Astrocyte (in vitro differentiated cells and primary cell): ENCODE measurements at regions not wholly inside any gene's neighbourhood (a gene's known extent, or its start where the extent isn't known, plus 50 kb on each side); places are given as distances from the start of the nearest gene placed in this dataset.

Experiments used
- CTCF ChIP-seq: IDR thresholded peaks from 2 replicates; pipeline ENCODE4 v1.5.1; 2011; ENCODE audit warnings: low read depth, mild to moderate bottlenecking, inconsistent platforms, low read length, moderate library complexity; ENCODE audit not compliant: insufficient read depth
- EZH2 ChIP-seq: IDR thresholded peaks from 2 replicates; pipeline ENCODE4 v1.6.1; 2012; ENCODE audit warnings: mild to moderate bottlenecking, low read length, inconsistent platforms; ENCODE audit not compliant: insufficient read depth

DNA sequence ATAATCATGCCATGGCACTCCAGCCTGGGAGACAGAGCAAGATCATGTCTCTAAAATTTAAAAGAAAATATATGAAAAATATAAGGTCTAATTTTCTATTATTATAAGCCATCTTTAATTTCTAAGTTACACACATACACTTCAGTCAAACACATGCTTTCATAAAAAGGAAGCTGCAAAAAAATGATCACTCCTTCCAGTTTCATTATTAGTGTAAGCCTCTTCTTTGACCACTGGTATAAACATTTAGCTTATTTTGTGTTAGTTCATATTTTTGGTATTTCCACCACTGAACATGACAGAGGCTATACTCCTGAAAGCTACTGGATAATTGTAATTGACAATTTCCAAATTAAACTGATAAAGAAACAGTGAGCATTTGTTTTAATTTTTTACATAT lies 163.3 kb upstream of the USP38 start:
- TF ChIP-seq CTCF, result no peak
- no peak for TF ChIP-seq EZH2
